AG08395 (cell line): ENCODE measurements at regions not wholly inside any gene's neighbourhood (a gene's known extent, or its start where the extent isn't known, plus 50 kb on each side); places are given as distances from the start of the nearest gene placed in this dataset.
"Not testable (repeated sequence)": the region's sequence is repeated elsewhere in the genome, so short reads cannot be mapped to it uniquely, and the experiment has no call there.

Source experiments
- DNase-seq: peaks from one replicate; pipeline ENCODE4 v3.0.0; 2012; ENCODE audit warnings: mixed read lengths, low spot score

- DNase-seq, result no peak
Observed at GRCh38 chr6:153411070-153411648, 280.1 kb upstream of the RGS17 start.

GRCh38 chr6:153405931-153406330, 274.8 kb upstream of the RGS17 start:
- no peak for DNase-seq

- no peak for DNase-seq
Observed at GRCh38 chr6:153401751-153402150, 270.7 kb upstream of the RGS17 start.

- DNase-seq, result no peak
Observed at GRCh38 chr6:153392156-153392555, 261.1 kb upstream of the RGS17 start.

- no peak for DNase-seq
Observed at GRCh38 chr6:153373869-153374268, 242.8 kb upstream of the RGS17 start.

- DNase-seq, result no peak
Observed at GRCh38 chr6:153368131-153368530, 237.0 kb upstream of the RGS17 start.

- no peak for DNase-seq
Observed at GRCh38 chr6:153367021-153367420, 235.9 kb upstream of the RGS17 start.

- no peak for DNase-seq
Observed at GRCh38 chr6:153357391-153357790, 226.3 kb upstream of the RGS17 start.

GRCh38 chr6:153340568-153340967, 209.5 kb upstream of the RGS17 start:
- DNase-seq, result no peak

GRCh38 chr6:153334121-153334520, 203.0 kb upstream of the RGS17 start:
- no peak for DNase-seq

- not testable (repeated sequence) for DNase-seq
Observed at GRCh38 chr6:153331221-153331620, 200.1 kb upstream of the RGS17 start.

- no peak for DNase-seq
Observed at GRCh38 chr6:153328194-153328593, 197.1 kb upstream of the RGS17 start.

GRCh38 chr6:153325661-153326060, 194.6 kb upstream of the RGS17 start:
- no peak for DNase-seq

GRCh38 chr6:153312634-153313033, 181.6 kb upstream of the RGS17 start:
- no peak for DNase-seq

- no peak for DNase-seq
Observed at GRCh38 chr6:153309651-153310050, 178.6 kb upstream of the RGS17 start.

- no peak for DNase-seq
Observed at GRCh38 chr6:153302133-153302532, 171.1 kb upstream of the RGS17 start.

- DNase-seq, result no peak
Observed at GRCh38 chr6:153301602-153302001, 170.5 kb upstream of the RGS17 start.

GRCh38 chr6:153282456-153282855, 151.4 kb upstream of the RGS17 start:
- DNase-seq, result not testable (repeated sequence)

GRCh38 chr6:153275997-153276396, 144.9 kb upstream of the RGS17 start:
- no peak for DNase-seq

GRCh38 chr6:153272201-153272980, 141.3 kb upstream of the RGS17 start:
- DNase-seq, result no peak

- DNase-seq, result no peak
Observed at GRCh38 chr6:153263489-153263888, 132.4 kb upstream of the RGS17 start.

- DNase-seq, result no peak
Observed at GRCh38 chr6:153251326-153251725, 120.2 kb upstream of the RGS17 start.

- no peak for DNase-seq
Observed at GRCh38 chr6:153237670-153238069, 106.6 kb upstream of the RGS17 start.
